VCaP (cell line): ENCODE measurements at regions not wholly inside any gene's neighbourhood (a gene's known extent, or its start where the extent isn't known, plus 50 kb on each side); places are given as distances from the start of the nearest gene placed in this dataset.

Experiments
- H3K27ac ChIP-seq: fragments of 450-650 bp; 2 replicates; pipeline ENCODE4 v1.5.1; 2017
- TF ChIP-seq, protein P1 (sequence below): fragments of 450-650 bp; conservative IDR thresholded peaks from 2 replicates; pipeline ENCODE4 v1.5.1; 2017; ENCODE audit warnings: mild to moderate bottlenecking, moderate library complexity

DNA sequence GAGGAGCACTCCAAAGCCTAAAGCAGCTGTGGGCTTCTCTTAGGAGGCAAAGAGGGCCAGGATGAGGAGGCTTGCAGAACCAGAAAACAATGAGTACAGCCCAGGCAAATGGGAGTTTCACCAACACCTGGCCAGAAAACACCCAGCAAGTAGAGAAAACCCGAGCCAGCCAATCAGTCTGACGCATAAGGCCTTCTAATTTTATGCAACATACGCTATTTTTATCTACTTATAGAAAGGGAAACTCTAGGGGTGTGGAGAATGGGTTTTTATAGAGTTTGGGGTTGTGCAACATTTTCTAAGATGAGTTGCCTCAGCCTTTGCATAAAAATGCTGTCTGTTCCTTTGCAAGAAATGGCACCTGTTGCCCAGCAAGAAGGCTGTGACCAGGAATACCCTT, 529.0 kb upstream of the CDH5 start:
- TF ChIP-seq, protein P1, sequence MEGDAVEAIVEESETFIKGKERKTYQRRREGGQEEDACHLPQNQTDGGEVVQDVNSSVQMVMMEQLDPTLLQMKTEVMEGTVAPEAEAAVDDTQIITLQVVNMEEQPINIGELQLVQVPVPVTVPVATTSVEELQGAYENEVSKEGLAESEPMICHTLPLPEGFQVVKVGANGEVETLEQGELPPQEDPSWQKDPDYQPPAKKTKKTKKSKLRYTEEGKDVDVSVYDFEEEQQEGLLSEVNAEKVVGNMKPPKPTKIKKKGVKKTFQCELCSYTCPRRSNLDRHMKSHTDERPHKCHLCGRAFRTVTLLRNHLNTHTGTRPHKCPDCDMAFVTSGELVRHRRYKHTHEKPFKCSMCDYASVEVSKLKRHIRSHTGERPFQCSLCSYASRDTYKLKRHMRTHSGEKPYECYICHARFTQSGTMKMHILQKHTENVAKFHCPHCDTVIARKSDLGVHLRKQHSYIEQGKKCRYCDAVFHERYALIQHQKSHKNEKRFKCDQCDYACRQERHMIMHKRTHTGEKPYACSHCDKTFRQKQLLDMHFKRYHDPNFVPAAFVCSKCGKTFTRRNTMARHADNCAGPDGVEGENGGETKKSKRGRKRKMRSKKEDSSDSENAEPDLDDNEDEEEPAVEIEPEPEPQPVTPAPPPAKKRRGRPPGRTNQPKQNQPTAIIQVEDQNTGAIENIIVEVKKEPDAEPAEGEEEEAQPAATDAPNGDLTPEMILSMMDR = no peak

DNA sequence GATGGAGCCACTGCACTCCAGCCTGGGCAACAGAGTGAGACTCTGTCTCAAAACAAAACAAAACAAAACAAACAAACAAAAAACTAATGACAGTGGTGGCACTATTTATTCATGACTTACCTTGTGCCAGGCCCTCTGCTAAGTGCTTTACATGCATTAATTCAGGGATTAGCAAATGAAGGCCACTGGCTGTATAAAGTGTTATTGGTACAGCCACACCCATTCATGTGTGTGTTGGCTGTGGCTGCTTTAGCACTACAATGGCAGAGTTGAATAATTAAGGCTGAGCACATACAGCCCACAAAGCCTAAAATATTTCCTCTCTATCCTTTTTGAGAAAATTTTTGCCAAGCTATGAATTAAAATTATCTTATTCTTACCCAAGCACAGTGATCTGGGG, 531.8 kb upstream of the CDH5 start:
- no peak overlapping the region for H3K27ac ChIP-seq
- TF ChIP-seq, protein P1 = no peak

More for the DNA sequence above, 529.0 kb upstream of the CDH5 start:
- H3K27ac ChIP-seq = no peak overlapping the region

DNA sequence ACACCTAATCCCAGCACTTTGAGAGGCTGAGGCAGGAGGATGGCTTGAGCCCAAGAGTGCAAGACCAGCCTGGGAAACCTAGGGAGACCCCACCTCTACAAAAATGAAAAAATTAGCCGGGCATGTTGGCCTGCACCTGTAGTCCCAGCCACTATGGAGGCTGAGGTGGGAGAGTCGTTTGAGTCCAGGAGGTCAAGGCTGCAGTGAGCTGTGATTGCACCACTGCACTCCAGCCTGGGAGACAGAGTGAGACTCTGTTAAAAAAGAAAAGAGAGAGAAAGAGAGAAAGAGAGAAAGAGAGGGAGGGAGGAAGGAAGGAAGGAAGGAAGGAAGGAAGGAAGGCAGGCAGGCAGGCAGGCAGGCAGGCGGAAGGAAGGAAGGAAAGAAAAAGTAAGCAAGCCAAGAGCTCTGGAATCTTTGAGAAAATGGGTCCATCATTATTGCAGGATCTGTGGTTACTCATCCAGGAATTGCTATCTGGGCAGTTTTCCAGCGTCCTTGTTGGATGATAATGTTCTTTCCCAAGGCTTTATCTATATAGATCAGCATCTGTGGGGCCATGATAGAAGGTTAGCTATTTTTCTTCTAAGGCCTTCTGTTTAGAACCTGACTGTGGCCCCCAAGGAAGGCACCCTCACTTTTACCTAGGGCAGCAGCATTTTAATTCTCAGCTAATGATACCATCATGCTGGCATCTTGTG, 533.2 kb upstream of the CDH5 start:
- TF ChIP-seq, protein P1 = no peak

DNA sequence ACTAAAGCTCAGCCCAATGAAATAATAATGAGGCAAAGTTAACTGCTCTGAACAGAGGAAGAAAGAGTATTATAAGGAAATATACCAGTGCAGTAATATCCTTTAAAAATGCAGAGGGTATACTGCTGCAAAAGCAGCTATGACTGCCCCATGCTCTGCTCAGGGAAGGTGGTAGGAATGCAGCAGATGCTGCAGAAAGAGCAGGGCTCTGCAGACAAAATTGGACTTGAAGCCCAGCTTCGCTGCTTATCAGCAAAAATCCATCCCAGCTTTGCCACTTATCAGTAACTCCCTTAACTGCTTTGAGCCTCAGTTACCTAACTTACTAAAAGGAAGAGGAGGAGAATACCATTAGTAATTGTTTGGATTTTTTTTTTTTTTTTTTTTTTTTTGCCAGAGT, 533.8 kb upstream of the CDH5 start:
- no peak overlapping the region for H3K27ac ChIP-seq
- TF ChIP-seq, protein P1 = no peak

More for the DNA sequence above, 533.2 kb upstream of the CDH5 start:
- H3K27ac ChIP-seq = no peak overlapping the region

DNA sequence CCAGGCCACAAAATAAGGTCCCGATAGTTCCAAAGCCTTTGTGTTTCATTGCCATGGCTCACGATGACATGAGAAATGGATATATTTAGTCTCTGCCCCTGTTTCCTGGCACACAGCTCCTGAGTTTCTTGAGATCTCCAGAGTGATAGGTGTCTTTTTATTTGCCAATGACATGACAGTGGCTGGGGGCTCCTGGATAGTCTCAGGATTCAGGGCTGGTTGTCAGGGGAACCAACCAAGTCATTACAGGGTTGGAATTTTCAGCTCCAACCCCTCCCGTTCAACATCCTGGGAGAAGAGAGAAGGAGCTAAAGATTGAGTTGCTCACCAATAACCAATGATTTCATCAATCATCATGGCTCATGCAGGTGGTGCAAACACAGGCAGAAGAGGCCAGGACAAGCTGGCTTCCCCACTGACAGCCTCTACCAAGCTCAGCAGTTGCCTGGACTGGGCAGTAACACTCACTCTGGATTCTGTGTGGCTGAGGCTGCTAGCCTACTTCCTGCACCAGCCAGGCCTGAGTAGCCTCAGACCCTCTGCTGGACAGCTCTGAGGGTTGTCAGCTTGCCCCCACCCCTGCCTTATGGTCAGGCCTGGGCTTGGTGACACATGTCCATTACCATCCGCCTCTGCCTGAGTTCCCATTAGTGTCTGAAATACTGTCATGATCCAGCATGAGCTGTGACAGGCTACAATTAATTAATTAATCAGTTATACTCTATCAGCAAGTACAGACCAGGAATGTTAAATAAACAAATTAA, 534.4 kb upstream of the CDH5 start:
- TF ChIP-seq, protein P1 = no peak

DNA sequence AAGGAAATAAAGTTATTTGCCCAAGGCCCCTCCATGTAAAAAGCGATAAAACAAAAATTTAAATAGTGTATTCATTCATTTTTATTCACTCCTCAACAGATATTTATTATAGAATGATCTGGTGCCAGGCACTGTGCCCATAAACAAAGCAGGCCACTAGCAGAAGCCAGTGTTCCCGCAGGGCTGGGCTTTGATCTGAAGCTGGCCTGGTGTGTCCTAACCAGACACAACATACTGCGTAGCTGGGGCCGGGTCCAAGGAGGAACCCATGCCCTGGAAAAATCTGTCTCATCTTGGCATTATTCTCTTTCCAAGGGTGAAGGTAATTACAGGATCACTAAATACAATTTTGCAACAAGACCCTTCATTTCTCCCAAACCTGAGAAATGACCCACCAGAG, 537.4 kb upstream of the CDH5 start:
- no peak overlapping the region for H3K27ac ChIP-seq
- TF ChIP-seq, protein P1 = no peak

More for the DNA sequence above, 534.4 kb upstream of the CDH5 start:
- no peak overlapping the region for H3K27ac ChIP-seq

DNA sequence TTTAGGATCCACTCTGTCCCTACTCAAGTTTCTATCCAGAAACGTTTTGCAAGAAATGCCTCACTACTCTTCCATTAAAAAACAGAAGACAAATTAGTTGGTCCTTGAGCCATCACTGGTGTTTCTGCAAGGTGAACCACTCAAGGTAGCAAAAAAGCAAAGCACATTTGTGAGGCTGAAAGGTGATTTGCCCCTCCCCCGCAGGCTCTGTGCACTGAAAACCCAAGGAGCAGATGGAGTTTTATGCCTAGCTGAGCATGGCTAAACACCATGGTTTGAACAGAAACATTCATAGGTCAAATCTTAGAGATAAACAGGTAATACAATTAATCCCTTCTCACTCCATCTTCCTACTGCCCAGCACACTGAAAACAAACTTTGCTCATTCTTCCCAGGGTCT, 538.2 kb upstream of the CDH5 start:
- H3K27ac ChIP-seq = no peak overlapping the region
- TF ChIP-seq, protein P1 = no peak
